ENCODE measurements at regions not wholly inside any gene's neighbourhood (a gene's known extent, or its start where the extent isn't known, plus 50 kb on each side); places are given as distances from the start of the nearest gene placed in this dataset.
"Not testable (repeated sequence)": the region's sequence is repeated elsewhere in the genome, so short reads cannot be mapped to it uniquely, and the experiment has no call there.

- DNase-seq = no peak
Measured at GRCh38 chr7:8938044-8938805, 504.8 kb downstream of the NXPH1 start.

GRCh38 chr7:8939446-8939845 lies 506.0 kb downstream of the NXPH1 start:
- DNase-seq = no peak

GRCh38 chr7:8963722-8964121 lies 530.3 kb downstream of the NXPH1 start:
- no peak for DNase-seq

DNA sequence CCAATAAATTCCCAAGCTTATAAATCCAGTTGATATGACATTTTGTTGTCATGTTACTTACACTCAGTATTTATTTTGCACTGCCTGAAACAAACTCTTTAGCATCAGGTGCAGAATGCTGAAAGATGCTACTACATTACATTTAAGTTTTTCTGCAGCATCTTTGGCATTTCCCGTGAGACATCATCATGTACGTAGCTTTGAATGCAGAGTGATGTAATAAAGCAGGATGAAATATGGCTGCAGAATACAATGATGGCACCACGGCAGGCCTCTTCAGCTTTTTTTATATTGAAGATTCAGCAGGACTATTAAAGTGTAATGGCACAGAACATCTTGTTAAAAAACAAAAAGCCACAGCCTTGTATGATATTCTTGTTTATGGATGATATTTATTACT lies 531.8 kb downstream of the NXPH1 start:
- DNase-seq = no peak

GRCh38 chr7:8973601-8974000 lies 540.2 kb downstream of the NXPH1 start:
- no peak for DNase-seq

DNA sequence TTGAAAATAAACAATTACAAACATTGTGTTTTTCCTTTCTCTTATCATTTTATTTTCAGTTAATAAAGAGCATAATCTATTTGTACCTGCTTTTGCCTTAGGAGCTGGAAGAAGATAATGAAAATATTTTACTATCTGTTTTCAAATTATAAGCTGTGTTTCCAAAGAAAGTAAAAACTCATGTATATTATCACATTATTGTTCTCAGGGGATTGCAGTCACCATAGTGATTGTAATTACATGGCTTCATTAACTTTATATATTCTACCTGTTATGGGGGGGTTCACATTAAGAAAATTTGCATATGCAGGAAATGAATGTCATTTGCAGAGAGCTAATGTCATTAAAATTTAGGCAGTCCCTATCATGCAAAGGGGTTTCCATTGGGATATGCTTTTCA lies 542.3 kb downstream of the NXPH1 start:
- no peak for DNase-seq

- DNase-seq = no peak
Measured at GRCh38 chr7:8982338-8982992, 549.1 kb downstream of the NXPH1 start.

GRCh38 chr7:8985255-8985654 lies 551.8 kb downstream of the NXPH1 start:
- no peak for DNase-seq

- no peak for DNase-seq
Measured at GRCh38 chr7:8988267-8988666, 554.9 kb downstream of the NXPH1 start.

- no peak for DNase-seq
Measured at GRCh38 chr7:8991159-8991558, 557.8 kb downstream of the NXPH1 start.

- no peak for DNase-seq
Measured at GRCh38 chr7:8998762-8999161, 565.4 kb downstream of the NXPH1 start.

DNA sequence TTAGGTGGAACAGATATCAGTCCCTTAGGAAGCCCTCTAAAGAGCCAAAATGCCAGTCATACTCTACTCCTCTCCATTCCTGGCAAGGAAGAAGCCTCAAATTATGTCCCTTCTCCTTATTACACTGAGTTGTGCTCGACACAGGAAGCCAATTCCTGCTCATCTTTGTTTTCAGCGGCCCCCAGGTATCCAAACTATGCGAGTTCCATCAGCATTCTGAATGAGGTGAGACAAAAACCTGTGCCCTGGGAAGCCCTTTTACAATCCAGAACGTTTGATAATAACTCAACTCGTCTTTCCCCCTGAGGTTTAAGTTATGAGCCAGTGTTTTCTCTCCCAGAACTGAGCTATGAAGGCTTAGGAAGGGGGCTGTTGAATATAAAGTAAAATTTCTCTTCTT lies 580.5 kb downstream of the NXPH1 start:
- no peak for DNase-seq

GRCh38 chr7:9017286-9017685 lies 583.9 kb downstream of the NXPH1 start:
- DNase-seq = no peak

DNA sequence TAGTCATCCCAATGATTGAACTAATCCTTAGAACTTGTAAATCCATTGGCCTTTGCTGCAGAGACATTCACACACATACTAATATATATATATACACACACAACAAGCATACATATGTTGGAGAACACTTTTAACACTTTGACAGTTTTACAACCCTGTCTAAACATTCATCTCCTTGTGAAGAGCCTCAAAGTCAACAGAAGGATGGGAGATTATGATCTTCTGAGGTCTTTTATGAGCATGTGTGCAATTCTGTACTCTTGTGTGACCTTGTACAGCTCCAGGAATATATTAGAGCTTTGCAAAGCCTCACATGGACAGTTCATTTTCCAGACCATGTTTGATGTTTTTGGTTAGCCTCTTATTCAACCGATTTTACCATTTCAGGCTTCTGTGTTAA lies 589.0 kb downstream of the NXPH1 start:
- no peak for DNase-seq

- DNase-seq = no peak
Measured at GRCh38 chr7:9023675-9024294, 590.4 kb downstream of the NXPH1 start.

DNA sequence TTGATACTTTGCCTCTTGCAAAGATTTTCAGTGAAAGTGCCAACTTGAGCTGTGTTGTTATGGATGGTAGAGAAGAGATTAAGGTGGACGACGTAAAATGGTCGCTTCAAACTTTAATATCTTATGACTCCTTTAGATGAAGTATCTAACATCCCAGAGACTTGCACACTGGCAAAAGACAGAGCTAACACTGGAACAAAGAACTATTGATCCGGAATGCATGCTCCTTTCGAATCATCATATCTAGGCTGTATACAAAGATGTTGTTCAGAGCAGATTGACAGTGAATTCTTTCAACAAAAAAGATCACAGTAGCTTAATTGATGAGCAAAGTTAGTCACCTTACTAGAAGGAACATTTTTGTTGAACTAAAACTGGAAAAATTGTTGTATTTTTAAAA lies 592.7 kb downstream of the NXPH1 start:
- DNase-seq = no peak

DNA sequence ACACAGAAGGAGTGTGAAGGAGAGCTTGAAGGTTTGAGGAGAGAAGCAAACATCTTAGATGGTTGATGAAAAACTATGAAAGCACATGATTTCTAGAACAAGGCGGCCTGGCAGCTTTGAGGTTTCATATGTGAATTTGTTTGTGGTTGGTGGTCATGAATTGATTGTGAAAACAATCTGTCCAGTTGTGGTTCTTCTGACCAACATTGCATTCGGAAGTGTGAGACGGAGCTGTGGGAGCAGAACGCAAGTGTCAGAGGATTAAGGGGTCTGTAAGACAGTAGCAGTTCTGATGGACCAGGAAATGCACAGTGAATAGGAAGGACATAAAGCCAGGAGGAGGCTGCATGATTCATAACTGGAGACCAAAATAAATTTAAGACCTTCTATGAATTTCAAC lies 594.6 kb downstream of the NXPH1 start:
- no peak for DNase-seq

DNA sequence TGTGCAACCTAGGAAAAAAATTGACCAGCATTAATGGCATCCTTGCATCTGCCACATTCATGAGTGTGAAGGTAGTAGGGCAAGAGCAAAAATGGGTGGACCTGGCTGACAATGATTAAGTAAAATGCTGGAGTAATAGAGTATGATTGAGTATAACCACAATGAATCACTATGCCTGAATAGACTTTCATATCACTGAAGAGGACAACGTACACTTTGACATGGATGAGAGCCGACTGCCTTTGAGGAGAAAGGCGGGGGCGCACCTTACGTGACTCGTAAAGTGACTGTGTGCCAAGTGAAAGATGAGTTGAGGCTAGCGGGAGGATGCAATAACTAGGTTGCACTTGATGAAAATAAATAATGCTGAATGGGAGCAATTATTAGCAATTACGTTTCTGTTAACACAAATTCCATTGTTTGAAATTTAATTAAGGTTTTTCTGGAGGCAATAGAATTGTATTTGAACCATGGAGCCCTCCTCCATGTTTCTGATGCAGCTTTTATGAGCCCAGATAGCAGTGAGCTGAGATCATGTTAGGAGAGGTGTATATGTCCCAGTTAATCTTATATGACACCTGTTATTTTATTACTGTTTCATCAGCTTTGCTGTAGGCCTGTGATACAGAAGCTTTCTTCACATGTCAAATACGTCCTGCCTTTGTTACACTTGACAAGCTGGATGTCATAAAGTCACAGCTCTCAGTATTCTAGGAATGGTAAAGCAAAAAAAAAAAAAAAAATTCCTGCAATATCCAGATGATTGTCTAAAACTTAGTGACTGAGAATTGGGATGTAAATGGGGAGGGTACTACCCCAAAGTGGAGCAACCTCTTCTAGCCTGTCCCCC lies 596.5 kb downstream of the NXPH1 start:
- DNase-seq = no peak

GRCh38 chr7:9030976-9031375 lies 597.6 kb downstream of the NXPH1 start:
- DNase-seq = no peak

DNA sequence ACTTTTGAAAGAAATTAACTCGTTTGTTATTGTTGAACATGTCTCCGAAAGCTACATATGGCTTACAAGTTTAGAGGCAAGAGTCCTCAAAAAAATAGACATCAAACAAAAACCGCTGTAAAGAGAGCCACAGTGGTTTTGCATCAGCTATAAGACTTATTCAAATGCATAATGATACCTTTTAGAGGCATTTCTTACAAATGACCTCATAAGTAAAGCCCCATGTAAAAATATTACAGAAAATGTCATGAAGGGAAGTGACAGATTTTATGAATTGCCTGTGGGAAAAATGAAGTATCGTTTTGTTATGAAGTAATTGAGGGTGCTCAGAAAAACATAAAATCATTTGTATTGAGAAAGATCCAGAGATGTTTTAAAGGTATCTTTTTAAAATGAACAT lies 598.0 kb downstream of the NXPH1 start:
- DNase-seq = no peak

DNA sequence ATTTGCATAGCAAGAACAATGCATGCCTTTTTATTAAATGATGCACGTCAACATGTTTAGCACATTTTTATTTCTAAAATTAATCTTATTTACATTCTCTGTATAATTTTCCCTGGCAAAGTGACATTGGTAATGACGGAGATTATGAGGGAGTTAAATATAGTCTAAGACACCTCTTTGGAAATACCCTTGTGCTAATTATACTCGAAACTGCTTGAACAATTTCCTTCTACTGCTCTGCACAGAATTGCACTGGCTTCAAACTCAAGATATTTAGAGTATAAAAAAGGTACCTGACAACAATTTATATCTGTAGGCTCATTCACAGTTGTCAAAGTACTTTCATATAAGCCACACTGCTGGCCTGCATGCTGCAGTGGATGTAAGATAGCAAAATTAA lies 602.7 kb downstream of the NXPH1 start:
- DNase-seq = no peak

GRCh38 chr7:9071160-9071762 lies 637.9 kb downstream of the NXPH1 start:
- no peak for DNase-seq

- DNase-seq = not testable (repeated sequence)
Measured at GRCh38 chr7:9075774-9076173, 642.4 kb downstream of the NXPH1 start.

All from fibroblast of skin of scalp (primary cell).